Nucleus accumbens (tissue), 56 donors: ENCODE measurements at regions not wholly inside any gene's neighbourhood (a gene's known extent, or its start where the extent isn't known, plus 50 kb on each side); places are given as distances from the start of the nearest gene placed in this dataset.
A peak's percentile ranks its signal among the peaks of the same experiment; 100 is the strongest.
"Not testable (repeated sequence)": the region's sequence is repeated elsewhere in the genome, so short reads cannot be mapped to it uniquely, and the experiment has no call there.

ENCODE experiments used
- DNase-seq, 56 donors: peaks; one replicate each; lab custom pipeline; 2025; lab: John Stamatoyannopoulos, UW

- no peak for DNase-seq
Measured at GRCh38 chr6:119764927-119765681, 415.5 kb upstream of the MAN1A1 start.

GRCh38 chr6:119760046-119760445, 410.5 kb upstream of the MAN1A1 start:
- no peak for DNase-seq

GRCh38 chr6:119758385-119758784, 408.8 kb upstream of the MAN1A1 start:
- DNase-seq, result no peak

GRCh38 chr6:119757467-119757866, 407.9 kb upstream of the MAN1A1 start:
- DNase-seq, result no peak

DNA sequence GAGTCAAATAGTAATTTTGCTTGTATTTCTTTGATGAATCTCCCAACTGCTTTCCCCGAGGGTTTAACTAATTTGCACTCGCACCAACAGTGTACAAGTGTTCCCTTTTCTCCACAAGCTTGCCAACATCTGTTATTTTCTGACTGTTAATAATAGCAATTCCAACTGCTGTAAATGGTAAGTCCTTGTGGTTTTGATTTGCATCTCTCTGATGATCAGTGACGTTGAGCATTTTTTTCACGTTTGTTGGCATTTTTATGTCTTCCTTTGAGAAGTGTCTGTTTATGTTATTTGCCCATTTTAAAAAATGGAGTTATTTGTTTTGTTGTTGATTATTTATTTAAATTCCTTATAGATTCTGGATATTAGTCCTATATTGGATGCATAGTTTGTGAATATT, 399.8 kb upstream of the MAN1A1 start:
- no peak for DNase-seq

- DNase-seq, result not testable (repeated sequence)
Measured at GRCh38 chr6:119748535-119748934, 399.0 kb upstream of the MAN1A1 start.

DNA sequence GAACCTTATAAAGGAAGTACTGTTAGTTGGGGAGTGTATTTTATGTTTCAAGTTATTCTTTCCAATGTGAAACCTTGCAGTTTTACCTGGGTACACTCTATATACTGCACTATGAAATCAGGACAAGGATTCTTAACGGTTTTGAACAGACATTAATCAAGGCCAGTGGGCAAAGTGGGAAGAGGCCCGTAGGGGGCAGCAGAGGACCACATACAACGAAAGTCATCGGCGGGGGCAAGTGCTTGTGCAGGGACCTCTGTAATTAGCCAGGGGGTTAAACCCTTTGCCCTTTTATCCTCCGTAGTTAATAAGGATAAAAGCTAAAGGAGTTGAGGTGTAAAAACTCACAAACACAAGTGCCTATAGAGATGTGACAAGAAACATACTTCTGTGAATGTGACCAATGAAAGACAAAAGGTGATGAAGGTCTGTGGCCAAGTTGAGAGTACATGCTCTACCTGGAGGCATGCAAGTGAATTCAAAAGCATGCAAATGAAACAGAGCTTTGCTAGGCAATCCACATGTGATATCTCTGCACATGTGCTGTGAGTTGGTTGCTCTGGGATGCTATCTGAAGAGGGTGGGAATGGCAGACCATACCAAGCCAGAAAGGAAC, 392.7 kb upstream of the MAN1A1 start:
- DNase-seq, result peak in 17 of 56 donors; percentile 1 to 60 (median 17)

DNA sequence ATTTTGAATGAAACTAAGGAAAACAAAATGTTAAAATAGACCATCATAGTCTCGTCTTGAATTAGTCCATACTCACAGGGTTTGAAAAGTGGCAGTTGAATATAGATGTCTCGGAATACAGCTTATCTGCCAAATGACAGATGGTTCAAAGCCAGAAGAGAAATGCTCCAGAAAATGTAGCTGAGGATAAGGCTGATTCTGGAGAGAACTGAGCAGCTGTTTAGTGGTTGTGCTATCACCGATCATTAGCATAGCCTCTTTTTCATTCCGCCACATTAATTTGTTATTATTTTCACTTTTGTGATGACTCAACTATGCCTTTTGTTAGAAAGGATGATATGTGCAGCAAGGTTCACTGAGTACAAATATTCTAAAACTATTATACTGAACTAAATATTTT, 390.2 kb upstream of the MAN1A1 start:
- DNase-seq, result no peak

DNA sequence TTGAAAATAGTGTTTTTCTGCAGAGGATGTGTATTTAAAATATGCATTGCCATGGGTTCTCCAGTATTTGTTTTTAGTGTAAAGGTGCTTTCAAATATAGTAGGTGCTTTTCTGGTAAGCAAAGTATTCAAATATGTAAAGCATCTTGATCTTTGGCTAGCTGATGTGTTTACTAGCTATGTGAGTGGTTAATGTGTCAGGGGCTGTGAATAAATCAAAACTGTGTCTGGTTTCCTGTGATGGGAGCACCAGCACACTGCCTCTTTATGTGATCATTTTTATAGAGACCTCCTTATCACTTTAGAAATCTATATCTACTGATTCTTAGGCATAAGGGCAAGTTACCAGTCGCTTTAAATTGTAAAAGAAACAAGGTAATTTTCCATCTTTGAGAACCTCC, 388.9 kb upstream of the MAN1A1 start:
- no peak for DNase-seq

DNA sequence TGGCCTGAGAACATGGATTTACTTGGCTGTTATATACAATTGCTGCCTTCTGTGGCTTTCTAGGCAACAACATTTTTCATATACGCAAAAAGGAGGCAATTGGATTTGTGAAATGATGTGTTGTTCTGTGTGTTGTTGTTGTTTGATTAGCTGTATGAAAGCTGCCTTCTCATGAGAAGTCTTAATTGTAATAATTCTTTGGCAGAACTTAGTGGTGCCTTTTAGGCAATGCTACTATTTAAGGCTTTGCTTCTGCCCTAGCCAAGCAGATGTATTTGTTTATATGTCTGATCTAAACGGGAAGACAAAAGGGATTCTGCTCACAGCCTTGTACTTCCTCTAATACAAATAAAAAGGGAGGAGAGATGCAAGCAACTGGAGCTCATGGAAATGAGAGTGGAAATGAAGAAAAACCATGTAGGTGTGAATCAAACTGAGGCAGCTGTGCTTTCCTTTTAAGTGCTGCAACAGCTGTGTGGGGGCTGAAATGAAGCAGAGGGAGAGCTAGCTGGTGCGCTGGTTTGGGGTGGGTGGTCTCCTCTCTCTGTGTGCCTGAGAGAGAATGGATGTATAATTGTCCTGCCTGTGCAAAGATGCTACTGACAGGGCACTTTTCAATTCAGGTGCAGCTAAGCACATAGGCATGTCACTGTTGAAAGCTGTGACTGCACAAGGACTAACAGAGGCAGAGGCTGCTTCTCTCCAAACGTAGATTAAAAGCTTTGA, 386.9 kb upstream of the MAN1A1 start:
- DNase-seq, result peak in 14 of 56 donors; percentile 2 to 43 (median 23)

DNA sequence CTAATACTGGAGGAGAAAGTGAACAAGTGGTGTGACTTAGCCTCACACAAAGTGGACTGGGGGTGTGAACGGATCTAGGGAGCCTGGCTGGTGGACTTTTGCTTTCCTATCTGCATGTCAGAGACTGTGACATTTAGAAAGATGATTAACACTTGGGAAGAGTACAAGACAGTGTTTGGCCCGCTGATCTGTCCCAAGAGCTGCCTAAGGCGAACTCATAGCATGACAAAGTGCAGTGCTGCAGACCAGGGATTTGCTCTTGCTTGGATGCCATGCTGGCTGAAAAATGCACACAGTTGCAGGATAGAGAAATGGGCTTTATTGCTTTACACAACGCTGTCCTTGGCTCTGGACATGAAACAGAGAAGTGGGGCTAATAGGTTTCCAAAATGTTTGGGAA, 386.0 kb upstream of the MAN1A1 start:
- no peak for DNase-seq

GRCh38 chr6:119734227-119734626, 384.7 kb upstream of the MAN1A1 start:
- no peak for DNase-seq

GRCh38 chr6:119728935-119729334, 379.4 kb upstream of the MAN1A1 start:
- DNase-seq, result no peak

DNA sequence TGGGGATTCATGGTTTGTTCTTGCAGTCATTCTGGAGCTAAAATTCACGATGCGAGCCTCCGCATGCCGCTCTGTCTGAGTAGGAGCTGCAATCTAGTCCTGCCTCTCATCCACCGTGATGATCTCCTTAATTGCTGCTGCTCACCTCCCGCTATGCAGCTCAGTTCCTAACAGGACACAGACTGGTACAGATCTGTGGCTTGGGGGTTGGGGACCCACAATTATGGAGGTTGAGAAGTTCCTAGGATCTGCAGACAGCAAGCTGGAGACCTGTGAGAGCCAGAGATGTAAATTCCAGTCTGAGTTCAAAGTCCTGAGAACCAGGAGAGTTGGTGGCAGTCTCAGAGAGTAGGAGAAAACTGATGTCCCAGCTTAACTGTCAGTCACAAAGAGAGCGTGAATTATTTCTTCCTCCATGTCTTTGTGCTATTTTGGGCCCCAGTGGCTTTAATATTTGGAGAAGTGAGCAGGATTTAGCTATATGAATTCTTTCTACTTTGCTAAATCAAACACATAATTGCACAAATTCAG, 378.7 kb upstream of the MAN1A1 start:
- DNase-seq, result no peak

DNA sequence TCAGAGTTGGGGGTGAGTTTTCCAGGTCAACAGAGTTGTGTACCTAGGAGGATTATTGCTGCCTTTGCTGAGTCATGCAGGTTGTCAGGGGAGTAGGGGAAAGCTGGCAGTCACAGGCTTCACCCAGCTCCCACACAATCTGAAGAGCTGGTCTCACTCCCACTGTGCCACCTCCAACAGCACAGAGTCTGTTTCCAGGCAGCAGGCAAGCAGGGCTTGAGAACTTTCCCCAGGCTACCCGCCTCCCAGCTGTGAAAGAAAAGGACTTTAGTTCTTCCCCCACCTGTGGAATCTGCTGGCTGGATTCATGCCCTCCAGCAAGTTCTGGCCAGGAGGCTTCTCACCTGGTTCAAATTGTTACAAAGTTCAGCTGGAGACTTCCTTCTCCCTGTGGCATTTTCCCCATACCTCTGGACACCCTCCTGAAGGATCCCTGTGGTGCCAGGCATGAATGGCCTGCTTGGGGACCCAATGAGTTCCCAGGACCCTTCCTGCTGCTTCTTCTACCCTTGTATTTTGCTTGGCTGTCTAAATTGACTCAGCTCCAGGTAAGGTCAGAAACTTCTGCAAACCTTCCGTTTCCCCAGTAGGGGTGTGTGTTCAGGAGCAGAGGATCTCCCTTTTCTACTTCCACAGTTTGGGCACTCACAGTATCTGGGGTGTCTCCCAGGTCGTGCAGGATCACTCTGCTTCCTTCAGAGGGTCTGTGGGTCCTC, 378.1 kb upstream of the MAN1A1 start:
- peak in 4 of 56 donors; percentile 1 to 23 (median 4) for DNase-seq

- not testable (repeated sequence) for DNase-seq
Measured at GRCh38 chr6:119726912-119727311, 377.4 kb upstream of the MAN1A1 start.

DNA sequence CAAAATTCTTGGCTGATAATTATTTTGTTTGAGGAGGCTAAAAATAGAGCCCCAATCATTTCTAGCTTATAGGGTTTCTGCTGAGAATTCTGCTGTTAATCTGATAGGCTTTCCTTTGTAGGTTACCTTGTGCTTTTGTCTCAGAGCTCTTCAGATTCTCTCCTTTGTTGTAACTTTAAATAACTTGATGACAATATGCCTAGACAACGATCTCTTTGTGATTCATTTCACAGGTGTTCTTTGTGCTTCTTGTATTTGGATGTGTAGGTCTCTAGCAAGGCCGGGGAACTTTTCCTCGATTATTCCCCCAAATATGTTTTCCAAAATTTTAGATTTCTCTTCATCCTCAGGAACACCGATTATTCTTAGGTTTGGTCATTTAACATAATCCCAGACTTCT, 376.5 kb upstream of the MAN1A1 start:
- DNase-seq, result no peak

DNA sequence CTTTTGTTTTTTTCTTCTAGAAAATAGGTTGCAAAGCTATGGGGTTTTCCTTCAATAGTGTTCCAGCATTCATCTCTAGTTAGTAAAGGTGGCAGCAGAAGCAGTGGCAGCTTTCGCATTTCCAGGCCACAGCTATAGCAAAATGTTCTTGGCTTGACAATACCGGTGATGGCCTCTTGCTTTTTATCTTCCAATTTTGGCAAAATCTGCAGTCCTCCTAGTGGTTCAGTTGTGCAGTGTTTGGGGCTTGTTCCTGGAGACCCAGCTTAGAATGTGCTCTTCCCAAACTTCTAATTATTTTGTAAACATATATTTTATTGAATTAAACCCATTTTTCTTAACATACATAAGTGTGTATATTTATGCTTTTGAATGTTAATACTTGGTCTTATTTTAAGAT, 370.6 kb upstream of the MAN1A1 start:
- no peak for DNase-seq

DNA sequence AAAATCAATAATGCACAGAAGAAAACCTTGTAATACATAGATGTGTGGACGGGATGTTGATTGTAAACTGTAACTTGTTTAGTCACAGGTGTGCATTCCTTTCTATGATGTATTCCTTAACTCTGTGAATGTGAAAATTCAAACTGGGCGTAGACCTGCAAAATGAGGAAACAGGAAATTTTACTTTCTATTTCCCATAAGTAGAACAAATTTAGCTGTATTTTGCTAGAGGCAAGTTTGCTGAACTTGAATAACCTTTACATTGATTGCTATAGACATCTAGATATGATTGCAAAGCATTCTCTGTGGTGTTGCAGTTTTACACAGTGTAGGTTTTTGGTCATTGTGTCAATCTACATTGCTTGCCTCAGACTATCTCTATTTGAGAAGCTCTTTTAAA, 368.4 kb upstream of the MAN1A1 start:
- DNase-seq, result no peak

DNA sequence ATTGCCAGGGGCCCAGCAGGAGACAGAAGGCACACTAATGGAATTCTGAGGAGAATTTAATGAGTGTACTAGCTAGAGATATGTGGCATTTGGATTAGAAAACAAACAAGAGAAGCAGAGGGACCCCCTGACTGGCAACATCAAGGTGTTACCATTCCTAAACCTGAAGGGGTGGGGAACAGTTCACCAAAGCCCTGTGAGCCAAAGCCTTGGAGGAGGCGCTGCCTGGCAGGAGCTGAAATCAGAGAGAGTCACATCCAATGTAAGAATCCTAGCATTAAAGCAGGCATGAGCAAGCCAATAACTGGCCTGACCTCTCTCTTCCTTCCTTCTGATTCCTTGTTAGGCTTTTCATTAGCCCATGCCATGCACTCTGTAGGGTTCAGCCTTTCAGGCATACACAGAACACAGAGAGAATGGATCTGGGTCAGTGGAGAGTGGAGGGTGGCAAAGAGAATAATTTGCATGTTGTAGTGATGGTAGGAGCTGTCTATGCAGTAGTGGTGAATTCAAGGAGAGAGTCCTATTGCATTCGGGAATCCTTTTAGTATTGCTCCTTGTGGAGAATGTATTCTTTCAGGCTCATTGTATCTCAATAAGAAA, 367.2 kb upstream of the MAN1A1 start:
- DNase-seq, result no peak
